WTC11 (cell line): ENCODE measurements at regions not wholly inside any gene's neighbourhood (a gene's known extent, or its start where the extent isn't known, plus 50 kb on each side); places are given as distances from the start of the nearest gene placed in this dataset.
"Not testable (repeated sequence)": the region's sequence is repeated elsewhere in the genome, so short reads cannot be mapped to it uniquely, and the experiment has no call there.

ENCODE experiments used
- ATAC-seq: fragments of 200-7000 bp; cut with Tn5 transposase; 2 replicates; pipeline ENCODE4 v1.10.0; 2021; ENCODE audit warnings: mild to moderate bottlenecking, moderate library complexity
- CTCF ChIA-PET: fragments of 300-600 bp; sonication (Branson Sonifier 250); formaldehyde crosslinking; loops from one replicate; lab custom pipeline; 2021; ENCODE audit warnings: antibody characterized with exemption; lab: Charles Lee
- POLR2A ChIA-PET: fragments of 350-600 bp; sonication (Branson Sonifier 250); formaldehyde crosslinking; loops from one replicate; lab custom pipeline; 2021; ENCODE audit warnings: antibody characterized with exemption; lab: Charles Lee
- DNase-seq: peaks from one replicate; pipeline ENCODE4 v3.0.0; 2021; ENCODE audit warnings: low spot score
- H3K27ac Mint-ChIP-seq: 2 replicates; pipeline ENCODE4 v1.8.0; 2021; ENCODE audit warnings: mixed read lengths
- H3K27me3 Mint-ChIP-seq: 2 replicates; pipeline ENCODE4 v1.8.0; 2021; ENCODE audit warnings: low read depth, mild to moderate bottlenecking, moderate library complexity, mixed read lengths
- H3K36me3 Mint-ChIP-seq: 2 replicates; pipeline ENCODE4 v1.8.0; 2021; ENCODE audit warnings: mixed read lengths
- H3K4me1 Mint-ChIP-seq: 2 replicates; pipeline ENCODE4 v1.8.0; 2022; ENCODE audit warnings: mixed read lengths
- H3K4me3 Mint-ChIP-seq: 2 replicates; pipeline ENCODE4 v1.8.0; 2021; ENCODE audit warnings: mild to moderate bottlenecking, moderate library complexity, mixed read lengths
- H3K9me3 Mint-ChIP-seq: 2 replicates; pipeline ENCODE4 v1.8.0; 2021; ENCODE audit warnings: mixed read lengths
- CREB1 ChIP-seq: sonication (generic); formaldehyde crosslinking; IDR thresholded peaks from 2 replicates; pipeline ENCODE4 v1.8.0; 2023; ENCODE audit warnings: mild to moderate bottlenecking, missing genetic modification reagents
- EMX1 ChIP-seq: fragments of 250-450 bp; sonication (Bioruptor Pico); IDR thresholded peaks from 2 replicates; pipeline ENCODE4 v1.8.0; 2021; ENCODE audit warnings: mild to moderate bottlenecking
- FOXJ3 ChIP-seq: sonication (generic); formaldehyde crosslinking; IDR thresholded peaks from 2 replicates; pipeline ENCODE4 v1.9.0; 2021; ENCODE audit warnings: missing genetic modification reagents, mild to moderate bottlenecking, borderline replicate concordance
- FOXP4 ChIP-seq: sonication (generic); formaldehyde crosslinking; IDR thresholded peaks from 2 replicates; pipeline ENCODE4 v1.8.0; 2022; ENCODE audit warnings: mild to moderate bottlenecking, missing genetic modification reagents
- HMGA2 ChIP-seq: fragments of 250-450 bp; sonication (Bioruptor Pico); IDR thresholded peaks from 2 replicates; pipeline ENCODE4 v1.4.0; 2021; ENCODE audit warnings: mild to moderate bottlenecking, moderate library complexity
- IRF1 ChIP-seq: sonication (generic); formaldehyde crosslinking; IDR thresholded peaks from 2 replicates; pipeline ENCODE4 v1.8.0; 2023; ENCODE audit warnings: missing genetic modification reagents
- IRF2 ChIP-seq: sonication (generic); formaldehyde crosslinking; IDR thresholded peaks from 2 replicates; pipeline ENCODE4 v1.8.0; 2022; ENCODE audit warnings: low read depth, missing genetic modification reagents, borderline replicate concordance
- NFATC4 ChIP-seq: fragments of 250-450 bp; sonication (Bioruptor Pico); IDR thresholded peaks from 2 replicates; pipeline ENCODE4 v1.9.0; 2021; ENCODE audit warnings: mild to moderate bottlenecking
- NFE2L1 ChIP-seq: sonication (generic); formaldehyde crosslinking; IDR thresholded peaks from 2 replicates; pipeline ENCODE4 v1.8.1; 2023; ENCODE audit warnings: missing genetic modification reagents
- NFYB ChIP-seq: sonication (generic); formaldehyde crosslinking; conservative IDR thresholded peaks from 2 replicates; pipeline ENCODE4 v1.8.0; 2022; ENCODE audit warnings: low read depth, missing genetic modification reagents
- NR2C2 ChIP-seq: sonication (generic); formaldehyde crosslinking; IDR thresholded peaks from 2 replicates; pipeline ENCODE4 v1.8.0; 2022; ENCODE audit warnings: mild to moderate bottlenecking, missing genetic modification reagents
- SOX15 ChIP-seq: fragments of 250-450 bp; sonication (Bioruptor Pico); IDR thresholded peaks from 2 replicates; pipeline ENCODE4 v1.9.0; 2021; ENCODE audit warnings: mild to moderate bottlenecking
- ZBTB21 ChIP-seq: sonication (generic); formaldehyde crosslinking; IDR thresholded peaks from 2 replicates; pipeline ENCODE4 v1.8.1; 2023; ENCODE audit warnings: mild to moderate bottlenecking, missing genetic modification reagents, borderline replicate concordance
- ZNF121 ChIP-seq: sonication (generic); formaldehyde crosslinking; IDR thresholded peaks from 2 replicates; pipeline ENCODE4 v1.8.0; 2023; ENCODE audit warnings: missing genetic modification reagents
- ZNF138 ChIP-seq: sonication (generic); formaldehyde crosslinking; conservative IDR thresholded peaks from 2 replicates; pipeline ENCODE4 v1.8.1; 2022; ENCODE audit warnings: mild to moderate bottlenecking, moderate library complexity, missing genetic modification reagents
- ZNF219 ChIP-seq: sonication (generic); formaldehyde crosslinking; IDR thresholded peaks from 2 replicates; pipeline ENCODE4 v1.8.0; 2023; ENCODE audit warnings: missing genetic modification reagents, mild to moderate bottlenecking, borderline replicate concordance
- ZNF263 ChIP-seq: sonication (generic); formaldehyde crosslinking; IDR thresholded peaks from 2 replicates; pipeline ENCODE4 v1.8.1; 2022; ENCODE audit warnings: low read depth, mild to moderate bottlenecking, moderate library complexity, missing genetic modification reagents
- ZNF281 ChIP-seq: sonication (generic); formaldehyde crosslinking; IDR thresholded peaks from 2 replicates; pipeline ENCODE4 v1.8.0; 2023; ENCODE audit warnings: mild to moderate bottlenecking, missing genetic modification reagents
- ZNF317 ChIP-seq: sonication (generic); formaldehyde crosslinking; IDR thresholded peaks from 2 replicates; pipeline ENCODE4 v1.8.1; 2023; ENCODE audit warnings: low read depth, mild to moderate bottlenecking, moderate library complexity, missing genetic modification reagents, borderline replicate concordance
- ZNF512 ChIP-seq: sonication (generic); formaldehyde crosslinking; IDR thresholded peaks from 2 replicates; pipeline ENCODE4 v1.8.1; 2022; ENCODE audit warnings: missing genetic modification reagents, borderline replicate concordance
- TF ChIP-seq, protein P1 (sequence below): sonication (generic); formaldehyde crosslinking; IDR thresholded peaks from 2 replicates; pipeline ENCODE4 v1.8.1; 2023; ENCODE audit warnings: mild to moderate bottlenecking, moderate library complexity, missing genetic modification reagents

- TF ChIP-seq IRF1 (CRISPR knock-in tag) = no peak
- no peak for TF ChIP-seq HMGA2 (CRISPR knock-in tag)
- no peak for TF ChIP-seq ZNF317 (CRISPR knock-in tag)
These were observed 499.1 kb upstream of the GRIN3A start (continued) for GRCh38 chr9:102237520-102237919.

- ATAC-seq (no peak), DNase-seq (no peak)
- Mint-ChIP-seq H3K27me3 (no peaks in the 10 kb centered on the region), H3K9me3 (no peaks in the 10 kb centered on the region), H3K4me3 (no peak overlapping the region), H3K4me1 (no peaks in the 10 kb centered on the region), H3K27ac (no peak overlapping the region), H3K36me3 (no peaks in the 10 kb centered on the region)
- ChIA-PET CTCF (no interaction called here), POLR2A (no interaction called here)
- TF ChIP-seq, protein P1, sequence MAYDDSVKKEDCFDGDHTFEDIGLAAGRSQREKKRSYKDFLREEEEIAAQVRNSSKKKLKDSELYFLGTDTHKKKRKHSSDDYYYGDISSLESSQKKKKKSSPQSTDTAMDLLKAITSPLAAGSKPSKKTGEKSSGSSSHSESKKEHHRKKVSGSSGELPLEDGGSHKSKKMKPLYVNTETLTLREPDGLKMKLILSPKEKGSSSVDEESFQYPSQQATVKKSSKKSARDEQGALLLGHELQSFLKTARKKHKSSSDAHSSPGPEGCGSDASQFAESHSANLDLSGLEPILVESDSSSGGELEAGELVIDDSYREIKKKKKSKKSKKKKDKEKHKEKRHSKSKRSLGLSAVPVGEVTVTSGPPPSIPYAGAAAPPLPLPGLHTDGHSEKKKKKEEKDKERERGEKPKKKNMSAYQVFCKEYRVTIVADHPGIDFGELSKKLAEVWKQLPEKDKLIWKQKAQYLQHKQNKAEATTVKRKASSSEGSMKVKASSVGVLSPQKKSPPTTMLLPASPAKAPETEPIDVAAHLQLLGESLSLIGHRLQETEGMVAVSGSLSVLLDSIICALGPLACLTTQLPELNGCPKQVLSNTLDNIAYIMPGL = no peak
- no peak for TF ChIP-seq CREB1 (CRISPR knock-in tag)
- TF ChIP-seq NFATC4 = no peak
- TF ChIP-seq ZNF512 (CRISPR knock-in tag) = no peak
- no peak for TF ChIP-seq FOXJ3
- TF ChIP-seq EMX1 (CRISPR knock-in tag) = no peak
- TF ChIP-seq ZNF121 (CRISPR knock-in tag) = no peak
These were observed 498.6 kb upstream of the GRIN3A start for GRCh38 chr9:102237094-102237493.

GRCh38 chr9:102227416-102227815 lies 489.0 kb upstream of the GRIN3A start:
- H3K4me3 Mint-ChIP-seq, H3K36me3 Mint-ChIP-seq, ATAC-seq, POLR2A ChIA-PET, H3K27ac Mint-ChIP-seq, H3K27me3 Mint-ChIP-seq, H3K4me1 Mint-ChIP-seq, CTCF ChIA-PET, H3K9me3 Mint-ChIP-seq, DNase-seq: not testable (repeated sequence)

GRCh38 chr9:102225841-102226441 lies 487.5 kb upstream of the GRIN3A start:
- POLR2A ChIA-PET = no interaction called here
- Mint-ChIP-seq H3K4me3 (no peak overlapping the region), H3K36me3 (no peaks in the 10 kb centered on the region), H3K27me3 (no peaks in the 10 kb centered on the region), H3K4me1 (no peaks in the 10 kb centered on the region), H3K9me3 (no peaks in the 10 kb centered on the region), H3K27ac (no peak overlapping the region)
- DNase-seq (no peak), ATAC-seq (no peak)
- CTCF ChIA-PET = no interaction called here
- TF ChIP-seq IRF2 (CRISPR knock-in tag) (no peak), NR2C2 (no peak), ZNF219 (CRISPR knock-in tag) (no peak), SOX15 (CRISPR knock-in tag) (no peak), ZBTB21 (no peak), NFYB (CRISPR knock-in tag) (no peak), ZNF138 (CRISPR knock-in tag) (no peak), ZNF263 (no peak), FOXP4 (no peak), ZNF281 (no peak), NFATC4 (no peak), NFE2L1 (CRISPR knock-in tag) (no peak)
- TF ChIP-seq, protein P1 = no peak
